ENCODE measurements at regions not wholly inside any gene's neighbourhood (a gene's known extent, or its start where the extent isn't known, plus 50 kb on each side); places are given as distances from the start of the nearest gene placed in this dataset.

DNA sequence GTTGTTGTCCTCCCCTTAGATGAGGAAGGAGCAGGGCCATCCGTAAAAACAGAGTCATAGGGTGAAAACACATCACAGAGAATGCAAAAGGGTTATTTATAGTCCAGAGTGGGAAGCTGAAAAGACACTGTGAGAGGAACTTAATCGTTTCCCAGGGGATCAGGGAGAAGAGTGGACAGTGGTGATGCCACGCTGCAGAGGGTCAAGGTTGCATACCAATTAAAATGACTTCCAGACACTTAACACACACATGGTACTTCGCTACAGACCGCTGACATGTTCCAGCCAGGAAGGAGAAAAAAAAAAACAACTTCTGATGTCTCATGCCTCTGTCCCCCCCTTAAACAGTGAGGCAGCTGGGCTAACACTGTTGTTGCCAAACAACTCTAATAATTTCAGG is 713.8 kb upstream of the RBFOX1 start:
- FAIRE-seq (no peak), DNase-seq (ENCODE audit: low read depth, low spot score) (no peak)
- no peaks in the 10 kb centered on the region for H3K4me1 ChIP-seq (ENCODE audit: control insufficient read depth, extremely low read depth, insufficient read depth, low read length)
- H3K9me3 ChIP-seq (replicated peaks; ENCODE audit: control insufficient read depth, insufficient read depth, low read length), result peaks cover 8% of the 10 kb centered on the region
- no TSS peak for BruUV-seq (replicated peaks)
- no peak overlapping the region for H2AFZ ChIP-seq (ENCODE audit: low read depth, low read length)
- H3K79me2 ChIP-seq (ENCODE audit: control insufficient read depth, insufficient read depth, low read length), result no peaks in the 10 kb centered on the region
- no peak overlapping the region for H3K9ac ChIP-seq (replicated peaks; ENCODE audit: extremely low read depth, insufficient read depth, low read length)
- H3K27ac ChIP-seq (ENCODE audit: insufficient read depth, low read depth, low read length), result no peak overlapping the region
- no peak overlapping the region for H3K4me3 ChIP-seq (replicated peaks in 1 of 3; ENCODE audit: insufficient read depth in 1 of 3, low read depth in 1 of 3, low read length in 3 of 3)
- POLR2A ChIA-PET, result no interaction called here
- dilution Hi-C loops (cut with MboI; ENCODE audit: extremely low pct_ligation_motif_present, low sequenced_read_pairs) (no loop called here), intact Hi-C loops (cut with micrococcal nuclease) (no loop called here)
- H3K36me3 ChIP-seq (ENCODE audit: control insufficient read depth in 2 of 2, extremely low read depth in 1 of 2, insufficient read depth in 2 of 2, low read length in 2 of 2), result no peaks in the 10 kb centered on the region
- TF ChIP-seq EZH2 (IDR thresholded peaks at IDR 0.05; ENCODE audit: borderline replicate concordance, low read depth, low read length, severe bottlenecking) (no peak), POLR2AphosphoS5 (IDR thresholded peaks at IDR 0.05; ENCODE audit: insufficient read depth, low read depth, low read length) (no peak), GATA2 (IDR thresholded peaks at IDR 0.05; ENCODE audit: insufficient read depth, insufficient read length, low read depth, low read length) (no peak), JUN (IDR thresholded peaks at IDR 0.05; ENCODE audit: borderline replicate concordance, insufficient read depth, insufficient read length, low read depth) (no peak), POLR2A (IDR thresholded peaks at IDR 0.05; ENCODE audit: low read depth, low read length) (no peak), MYC (IDR thresholded peaks at IDR 0.05; ENCODE audit: low read depth, low read length) (no peak), FOS (IDR thresholded peaks at IDR 0.05; ENCODE audit: borderline replicate concordance, insufficient read depth, low read length) (no peak)
- TF ChIP-seq, protein P1, sequence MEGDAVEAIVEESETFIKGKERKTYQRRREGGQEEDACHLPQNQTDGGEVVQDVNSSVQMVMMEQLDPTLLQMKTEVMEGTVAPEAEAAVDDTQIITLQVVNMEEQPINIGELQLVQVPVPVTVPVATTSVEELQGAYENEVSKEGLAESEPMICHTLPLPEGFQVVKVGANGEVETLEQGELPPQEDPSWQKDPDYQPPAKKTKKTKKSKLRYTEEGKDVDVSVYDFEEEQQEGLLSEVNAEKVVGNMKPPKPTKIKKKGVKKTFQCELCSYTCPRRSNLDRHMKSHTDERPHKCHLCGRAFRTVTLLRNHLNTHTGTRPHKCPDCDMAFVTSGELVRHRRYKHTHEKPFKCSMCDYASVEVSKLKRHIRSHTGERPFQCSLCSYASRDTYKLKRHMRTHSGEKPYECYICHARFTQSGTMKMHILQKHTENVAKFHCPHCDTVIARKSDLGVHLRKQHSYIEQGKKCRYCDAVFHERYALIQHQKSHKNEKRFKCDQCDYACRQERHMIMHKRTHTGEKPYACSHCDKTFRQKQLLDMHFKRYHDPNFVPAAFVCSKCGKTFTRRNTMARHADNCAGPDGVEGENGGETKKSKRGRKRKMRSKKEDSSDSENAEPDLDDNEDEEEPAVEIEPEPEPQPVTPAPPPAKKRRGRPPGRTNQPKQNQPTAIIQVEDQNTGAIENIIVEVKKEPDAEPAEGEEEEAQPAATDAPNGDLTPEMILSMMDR (IDR thresholded peaks at IDR 0.05; ENCODE audit: extremely low read depth in 1 of 2, insufficient read depth in 1 of 2, low read depth in 1 of 2, low read length in 2 of 2), result no peak
- TF ChIP-seq, protein P2, sequence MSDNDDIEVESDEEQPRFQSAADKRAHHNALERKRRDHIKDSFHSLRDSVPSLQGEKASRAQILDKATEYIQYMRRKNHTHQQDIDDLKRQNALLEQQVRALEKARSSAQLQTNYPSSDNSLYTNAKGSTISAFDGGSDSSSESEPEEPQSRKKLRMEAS (IDR thresholded peaks at IDR 0.05; ENCODE audit: insufficient read depth, insufficient read length), result no peak
- CTCF ChIA-PET, result no interaction called here
- H3K4me2 ChIP-seq (ENCODE audit: insufficient read depth, low read length), result no peak overlapping the region
- H3K27me3 ChIP-seq (ENCODE audit: control insufficient read depth in 2 of 2, insufficient read depth in 2 of 2, low read length in 2 of 2), result no peaks in the 10 kb centered on the region
- no peaks in the 10 kb centered on the region for H4K20me1 ChIP-seq (replicated peaks; ENCODE audit: control insufficient read depth, extremely low read depth, insufficient read depth, low read length)
- H3K9me1 ChIP-seq (replicated peaks; ENCODE audit: control insufficient read depth, extremely low read depth, insufficient read depth, low read length), result no peaks in the 10 kb centered on the region
